NCI-H82 treated with DMSO at 0.1 percent for 48 hours (cell line): ENCODE measurements at regions not wholly inside any gene's neighbourhood (a gene's known extent, or its start where the extent isn't known, plus 50 kb on each side); places are given as distances from the start of the nearest gene placed in this dataset.

Source experiments
- DNase-seq: peaks from one replicate; lab custom pipeline; 2025; ENCODE audit not compliant: unreplicated experiment; lab: John Stamatoyannopoulos, UW

DNA sequence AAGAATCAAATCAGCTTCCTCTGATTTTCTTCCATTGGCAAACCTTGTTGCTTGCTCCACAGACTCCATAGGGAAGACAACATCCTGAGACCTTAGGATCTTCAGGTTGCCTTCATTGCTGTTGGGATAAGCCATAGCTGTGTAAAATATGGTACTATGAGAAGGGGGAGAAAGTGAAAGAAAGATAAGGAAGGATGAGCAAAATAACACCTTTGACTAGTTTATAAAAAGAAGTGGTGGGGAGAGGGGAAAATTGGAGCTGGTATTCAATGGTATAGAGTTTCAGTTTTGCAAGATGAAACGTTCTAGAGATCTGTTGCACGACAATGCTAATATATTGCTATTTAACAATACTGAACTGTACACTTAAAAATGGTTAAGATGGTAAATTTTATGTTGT is 180.4 kb upstream of the PHYHIPL start:
- no peak for DNase-seq

GRCh38 chr10:58996866-58997265 is 179.6 kb upstream of the PHYHIPL start:
- DNase-seq = no peak

DNA sequence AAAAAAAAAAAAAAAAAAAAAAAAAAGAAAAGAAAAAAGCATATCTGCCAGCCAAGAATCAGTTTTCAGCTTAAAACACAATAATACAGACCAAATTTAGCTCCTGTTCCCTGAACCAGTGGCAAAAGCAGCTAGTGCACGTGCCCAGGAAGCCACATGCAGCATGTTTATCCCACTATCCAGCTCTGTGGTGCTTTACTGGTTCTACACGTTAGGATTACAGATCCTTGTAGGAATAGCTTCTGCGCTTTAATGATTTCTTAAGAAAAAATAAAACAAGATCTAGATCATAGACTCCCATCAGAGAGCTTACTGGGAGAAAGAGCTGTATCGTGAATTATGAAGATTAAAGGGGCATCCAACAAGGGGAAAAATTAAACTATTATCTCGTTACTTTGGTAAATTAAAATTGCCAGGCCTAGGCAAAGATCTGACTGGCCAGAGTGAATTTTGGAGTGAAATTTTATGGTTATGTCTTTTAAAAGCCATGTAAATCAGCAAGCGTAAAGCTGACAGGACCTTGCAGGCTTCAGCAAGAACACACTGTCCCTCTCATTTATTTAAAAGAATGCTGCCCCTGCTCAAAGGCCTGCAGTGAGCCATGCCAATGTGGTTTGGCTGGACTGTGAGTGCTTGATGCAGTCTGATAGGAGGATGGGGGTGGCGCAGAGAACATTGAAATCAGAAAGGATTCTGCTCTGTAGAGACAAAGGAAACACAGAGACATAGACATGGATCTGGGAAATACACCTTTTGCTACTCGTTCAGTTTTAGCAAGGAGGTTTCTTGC is 177.3 kb upstream of the PHYHIPL start:
- no peak for DNase-seq

DNA sequence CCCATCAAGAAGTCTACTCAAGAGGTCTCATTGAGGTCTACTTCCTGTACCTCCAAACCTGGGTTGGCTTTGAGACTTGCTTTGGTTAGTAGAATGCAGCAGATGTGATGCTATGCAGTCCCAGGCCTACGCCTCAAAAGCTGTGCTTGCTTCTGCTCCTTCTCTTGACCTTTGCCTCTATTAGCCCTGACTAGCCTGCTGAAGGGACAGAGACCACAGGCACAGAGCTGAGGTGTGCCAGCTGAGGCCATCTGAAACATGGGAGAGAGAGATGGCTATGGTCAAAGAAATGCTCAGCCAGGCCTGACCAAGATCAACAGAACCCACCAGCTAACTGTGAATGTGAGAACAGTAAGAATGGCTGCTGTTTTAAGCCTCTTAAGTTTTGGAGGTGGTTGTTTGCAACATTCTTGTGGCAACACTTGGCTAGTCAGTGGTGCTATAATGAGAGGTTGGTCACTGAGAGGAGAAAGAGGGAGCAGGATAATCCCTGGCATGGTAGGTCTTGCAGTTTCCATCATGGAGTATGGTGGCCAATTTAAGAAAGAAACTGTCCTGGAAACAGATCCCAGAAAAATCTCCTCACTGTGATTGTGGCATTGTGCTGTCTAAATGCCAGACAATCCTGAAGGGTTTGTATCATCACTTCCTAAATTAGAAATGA is 176.1 kb upstream of the PHYHIPL start:
- no peak for DNase-seq

- DNase-seq = no peak
These were observed 174.4 kb upstream of the PHYHIPL start for GRCh38 chr10:59002011-59002410.

DNA sequence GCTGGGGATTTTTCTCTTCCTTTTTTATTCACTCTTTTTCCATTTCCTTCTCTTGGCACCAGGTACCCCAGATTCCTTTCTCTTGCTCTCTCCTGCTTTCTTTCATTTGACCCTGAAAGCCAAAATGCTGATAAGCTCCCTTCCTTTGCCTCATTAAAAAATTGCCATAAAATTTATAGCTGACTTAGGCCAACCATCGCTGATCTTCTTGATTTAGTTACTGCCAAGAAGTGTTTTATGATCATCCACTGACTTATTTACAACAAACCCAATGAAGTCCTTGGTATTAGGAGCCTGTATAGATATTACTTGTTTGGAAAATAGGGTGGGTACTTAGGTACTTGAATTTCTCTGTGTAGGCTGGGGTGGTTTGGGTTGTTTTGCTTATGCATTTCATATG is 173.2 kb upstream of the PHYHIPL start:
- DNase-seq = no peak

- DNase-seq = no peak
These were observed 172.1 kb upstream of the PHYHIPL start for GRCh38 chr10:59004392-59004791.

DNA sequence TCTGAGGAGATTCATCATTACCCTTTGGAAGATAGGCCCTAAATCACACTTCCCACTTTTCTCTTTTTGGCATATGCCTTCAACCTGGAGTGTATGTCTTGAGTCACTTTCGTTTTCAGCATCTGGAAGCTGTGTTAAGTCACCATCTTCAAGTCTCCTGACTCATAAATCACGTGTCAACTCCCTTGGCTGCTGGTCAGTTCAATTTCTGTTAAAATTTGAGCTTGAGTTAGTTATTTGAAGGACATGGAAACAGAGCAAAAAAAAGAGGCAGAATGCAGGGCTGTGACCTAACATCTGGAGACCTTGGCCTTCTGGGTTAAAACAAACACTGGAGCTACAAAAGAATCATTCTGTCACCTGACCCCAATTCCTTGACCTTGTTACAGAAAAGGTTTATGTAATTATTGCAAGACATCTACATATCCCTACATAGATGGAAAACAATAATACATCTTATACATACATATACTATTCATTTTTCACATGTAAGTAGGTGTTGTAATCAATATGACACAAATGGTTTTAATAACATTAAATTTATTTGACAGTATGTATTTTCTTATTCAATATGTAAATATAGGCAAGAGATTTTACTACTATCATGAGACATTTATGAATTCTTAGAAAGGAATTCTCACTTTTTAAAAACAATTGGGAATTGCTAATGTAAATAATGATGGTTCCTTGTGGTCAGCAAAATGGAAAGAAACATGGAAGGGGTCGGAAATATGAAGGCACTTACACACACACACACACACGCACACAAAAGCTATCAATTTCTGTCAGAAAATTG is 169.7 kb upstream of the PHYHIPL start:
- no peak for DNase-seq

DNA sequence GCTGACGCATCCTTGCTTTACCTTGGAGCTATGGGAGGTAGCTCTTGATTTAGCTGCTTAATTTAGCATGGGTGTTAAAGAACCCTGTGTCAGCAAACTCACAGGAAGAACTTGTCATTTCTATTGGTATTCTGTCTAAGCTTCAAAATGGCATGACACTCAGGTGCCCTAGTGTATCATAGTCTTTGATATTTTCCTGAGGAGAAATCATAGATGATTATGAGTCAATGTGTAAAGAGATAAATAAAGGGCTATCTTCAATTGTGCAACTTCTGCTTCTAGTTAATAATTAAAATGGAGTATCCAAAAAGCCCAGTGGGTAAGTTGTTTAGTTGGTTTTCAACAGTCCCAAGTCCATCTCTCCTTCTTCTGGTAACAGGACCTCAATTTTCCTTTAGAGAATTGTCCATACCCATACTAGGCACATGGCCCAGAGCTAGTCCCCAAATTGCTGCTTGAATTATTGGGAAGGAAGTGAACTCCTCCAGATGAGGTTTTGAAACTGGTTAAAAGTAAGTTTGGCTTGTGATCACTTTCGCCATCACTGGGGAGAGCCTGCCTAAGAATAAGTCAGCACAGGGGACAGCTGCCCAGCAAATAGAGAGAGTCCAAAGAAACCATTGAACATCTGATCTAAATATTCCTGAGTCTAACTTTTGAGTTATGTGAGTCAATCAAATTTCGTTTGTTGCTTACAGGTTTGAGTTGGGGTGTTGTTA is 169.0 kb upstream of the PHYHIPL start:
- no peak for DNase-seq

DNA sequence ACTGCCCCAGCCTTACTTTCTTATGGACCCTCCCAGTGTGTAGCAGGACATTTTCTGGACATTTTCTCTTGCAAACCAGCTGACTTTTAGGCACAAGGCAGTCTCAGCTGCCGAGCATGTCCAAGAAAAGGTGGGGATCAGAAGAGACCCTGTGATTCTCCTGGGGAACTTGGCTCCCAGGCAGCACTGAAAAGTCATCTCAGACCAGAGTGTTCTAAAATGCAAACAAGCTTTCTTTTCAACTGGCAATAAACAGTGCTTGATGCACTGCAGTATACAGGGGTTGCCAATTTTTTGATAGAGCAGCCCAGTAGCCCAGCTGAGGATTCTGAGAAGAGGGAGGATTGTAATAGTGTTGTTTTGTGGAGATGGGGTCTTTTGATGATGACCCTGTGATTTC is 168.0 kb upstream of the PHYHIPL start:
- DNase-seq = no peak

- no peak for DNase-seq
These were observed 164.3 kb upstream of the PHYHIPL start for GRCh38 chr10:59011972-59012632.

- no peak for DNase-seq
These were observed 163.6 kb upstream of the PHYHIPL start for GRCh38 chr10:59012839-59013238.

- DNase-seq = no peak
These were observed 160.4 kb upstream of the PHYHIPL start for GRCh38 chr10:59016043-59016442.

DNA sequence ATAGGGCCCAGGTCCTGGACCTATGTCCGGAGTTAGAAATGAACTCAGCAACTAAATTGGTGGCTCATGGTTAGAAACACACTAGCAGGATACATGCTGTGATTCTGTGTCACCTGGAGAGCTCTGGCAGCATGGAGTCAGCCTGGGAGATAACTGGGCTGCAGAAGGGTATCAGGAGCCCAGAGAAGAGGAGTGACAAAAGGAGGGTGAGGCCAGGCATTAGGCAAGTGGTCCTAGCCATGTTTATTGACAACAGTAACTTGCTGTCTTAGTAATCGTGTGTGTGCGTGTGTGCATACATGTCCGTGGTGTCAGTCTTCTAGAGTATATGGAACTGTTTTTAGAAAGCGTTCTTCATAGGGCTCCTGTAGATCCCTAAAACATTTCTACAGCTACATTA is 157.5 kb upstream of the PHYHIPL start:
- no peak for DNase-seq

DNA sequence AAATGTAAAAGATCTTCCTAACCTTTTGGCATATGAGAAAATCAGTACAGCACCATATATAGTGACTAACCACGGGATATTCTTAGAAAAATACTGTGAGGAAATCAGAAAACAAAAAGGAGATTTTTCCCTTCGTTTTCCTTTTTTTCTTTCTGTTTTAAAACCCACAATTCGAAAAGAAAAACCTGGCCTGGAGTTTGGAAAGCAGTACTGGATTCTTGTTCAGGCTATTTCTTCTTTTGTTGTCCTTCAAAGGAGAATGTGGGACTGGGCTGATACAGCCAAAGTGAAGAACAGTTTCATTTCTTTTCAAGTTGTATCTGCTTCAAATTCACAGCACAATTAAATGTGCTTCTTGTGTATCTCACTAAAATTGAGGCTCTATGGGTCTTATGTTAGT is 156.8 kb upstream of the PHYHIPL start:
- DNase-seq = no peak

DNA sequence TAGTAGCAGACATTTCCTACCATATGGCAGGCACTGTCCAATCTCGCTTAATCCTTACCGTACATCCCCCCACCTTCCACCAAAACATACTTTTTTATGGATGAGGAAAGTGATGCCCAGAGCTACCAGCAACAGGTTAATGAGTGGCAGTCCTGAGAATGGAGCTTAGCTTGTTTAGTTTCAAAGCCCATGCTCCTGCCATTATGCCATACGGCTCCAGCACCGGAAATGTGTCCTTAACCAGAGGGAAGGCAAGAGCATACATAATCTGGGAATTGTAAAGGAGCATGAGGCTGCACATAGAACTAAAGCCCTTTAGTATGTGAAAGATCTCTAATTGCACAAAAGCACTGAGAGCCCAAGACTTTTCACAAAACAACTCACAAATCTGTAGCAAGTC is 155.9 kb upstream of the PHYHIPL start:
- no peak for DNase-seq

DNA sequence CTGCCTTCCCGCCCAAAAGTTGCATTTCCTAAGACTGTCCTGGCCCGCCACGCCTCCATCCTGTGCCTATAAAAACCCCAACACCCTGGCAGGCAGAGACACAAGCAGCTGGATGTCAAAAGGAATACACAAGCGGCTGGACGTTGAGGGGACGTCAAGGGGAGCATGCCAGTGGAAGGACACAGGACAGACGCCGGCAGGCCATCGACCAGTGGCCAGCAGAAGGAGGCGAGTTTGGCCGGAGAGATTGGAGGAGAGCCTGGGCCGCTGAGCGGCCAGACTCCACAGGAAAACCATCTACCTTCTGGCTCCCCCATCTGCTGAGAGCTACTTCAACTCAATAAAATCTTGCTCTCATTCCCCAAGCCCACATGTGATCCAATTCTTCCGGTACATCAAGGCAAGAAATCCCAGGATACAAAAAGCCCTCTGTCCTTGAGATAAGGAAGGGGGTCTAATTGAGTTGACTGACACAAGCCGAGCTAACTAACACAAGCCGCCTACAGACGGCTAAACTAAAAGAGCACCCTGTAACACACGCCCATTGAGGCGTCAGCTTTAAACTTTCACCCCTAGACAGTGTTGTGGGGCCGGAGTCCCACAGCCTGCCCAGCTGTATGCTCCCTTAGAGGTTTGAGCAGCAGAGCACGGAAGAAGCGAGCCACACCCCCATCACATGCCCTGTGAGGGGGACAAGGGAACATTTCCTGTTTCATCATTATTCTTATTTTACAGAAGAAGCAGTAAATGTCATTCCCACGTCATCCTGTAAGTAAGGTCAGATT is 150.3 kb upstream of the PHYHIPL start:
- no peak for DNase-seq

GRCh38 chr10:59027975-59028655 is 148.3 kb upstream of the PHYHIPL start:
- DNase-seq = no peak

DNA sequence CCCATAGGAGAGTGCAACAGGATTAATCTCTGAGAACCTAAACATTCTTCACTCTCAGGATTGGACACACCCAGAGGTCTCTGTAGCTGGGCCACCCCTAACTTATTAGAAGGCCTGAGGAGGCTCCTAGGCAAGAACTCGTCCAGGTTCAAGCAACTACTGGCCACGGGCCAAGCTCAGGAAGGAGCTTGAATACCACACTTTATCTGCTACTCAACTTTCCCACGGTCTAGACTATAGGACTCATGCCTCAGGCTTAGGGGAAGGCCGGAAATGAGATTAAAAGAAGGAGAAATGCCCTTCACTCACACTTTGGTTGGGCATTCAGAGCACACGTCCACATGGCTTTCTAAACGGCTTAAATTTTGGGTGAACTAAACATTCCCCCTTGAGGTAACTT is 142.8 kb upstream of the PHYHIPL start:
- no peak for DNase-seq
